Fibroblast of the conjunctiva (primary cell): ENCODE measurements at regions not wholly inside any gene's neighbourhood (a gene's known extent, or its start where the extent isn't known, plus 50 kb on each side); places are given as distances from the start of the nearest gene placed in this dataset.

Experiments
- DNase-seq: peaks from one replicate; pipeline ENCODE4 v3.0.0-alpha.2; 2010; ENCODE audit warnings: low read depth

DNA sequence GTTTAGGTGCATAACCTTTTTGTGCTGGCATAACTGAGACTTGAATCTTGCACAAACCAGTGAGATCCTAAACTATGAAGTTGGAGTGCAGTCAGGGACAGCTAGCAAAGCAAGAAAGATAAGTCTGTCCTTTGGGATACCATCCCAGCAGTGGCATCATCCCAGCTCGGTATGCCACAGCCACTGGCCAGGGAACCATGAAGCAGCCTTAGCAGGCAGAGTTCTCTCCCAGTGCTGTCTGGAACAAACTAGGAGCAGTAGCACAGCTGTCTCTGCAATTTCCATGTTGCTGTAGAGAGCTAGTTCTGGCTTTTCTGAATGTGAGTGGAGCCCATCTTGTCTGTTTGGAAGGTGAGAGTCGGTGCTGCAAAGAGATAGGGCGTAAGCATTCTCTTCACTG, 130.3 kb downstream of the DTWD1 start:
- no peak for DNase-seq

DNA sequence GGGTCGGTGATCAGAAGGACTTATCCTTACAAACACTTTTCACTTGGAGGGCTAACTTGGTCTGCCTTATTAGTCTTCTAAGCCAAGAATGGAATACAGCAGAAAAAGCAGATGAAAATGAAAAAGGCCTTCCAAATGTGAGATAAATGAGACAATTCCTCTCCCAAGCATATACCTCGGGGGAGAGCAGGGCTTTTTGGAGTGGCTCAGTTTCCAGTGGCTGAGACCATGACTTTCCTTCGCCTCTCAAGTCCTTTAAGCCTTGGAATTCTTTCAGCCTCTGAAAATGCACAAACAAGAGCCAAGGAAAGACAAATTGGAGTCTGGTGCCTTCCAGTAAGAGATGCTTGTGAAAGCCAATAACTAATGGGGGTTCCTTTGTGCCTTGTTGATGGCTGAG, 130.9 kb downstream of the DTWD1 start:
- no peak for DNase-seq

DNA sequence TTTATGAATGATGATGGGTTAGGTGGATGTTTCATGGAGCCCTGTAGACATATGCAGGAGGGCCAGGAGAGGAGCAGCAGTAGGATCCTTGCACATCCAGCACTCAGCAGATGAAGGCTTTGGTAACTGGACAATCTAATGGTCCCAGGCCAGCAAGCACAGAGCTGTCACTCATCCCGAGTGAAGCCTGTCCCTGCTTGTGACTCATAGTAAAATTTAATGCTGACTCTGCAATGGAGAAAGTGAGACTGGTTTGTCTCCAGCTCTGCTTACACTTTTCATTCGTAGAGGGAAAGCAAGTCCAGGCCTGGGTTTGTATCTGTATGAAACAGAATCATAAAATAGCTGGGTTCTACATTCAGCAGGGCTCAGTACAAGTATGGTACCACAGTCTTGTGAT, 131.7 kb downstream of the DTWD1 start:
- no peak for DNase-seq

DNA sequence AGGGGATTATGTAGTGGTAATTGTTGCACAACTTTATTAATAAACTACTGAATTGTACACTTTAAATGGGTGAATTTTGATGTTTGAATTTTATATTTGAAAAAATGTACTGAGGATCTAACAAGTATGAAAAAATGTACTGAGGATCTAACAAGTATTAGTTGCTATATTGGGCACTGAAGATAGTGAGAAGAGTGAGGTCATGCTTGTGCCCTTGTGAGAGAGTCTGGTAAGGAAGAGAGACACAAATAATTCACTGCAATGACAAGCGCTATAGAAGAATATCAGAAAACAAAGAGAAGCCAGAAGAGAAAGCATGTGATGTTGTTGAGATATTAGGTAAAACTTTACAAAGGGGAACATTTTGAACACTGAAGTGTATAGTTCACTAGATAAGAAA, 137.6 kb downstream of the DTWD1 start:
- DNase-seq, result no peak

DNA sequence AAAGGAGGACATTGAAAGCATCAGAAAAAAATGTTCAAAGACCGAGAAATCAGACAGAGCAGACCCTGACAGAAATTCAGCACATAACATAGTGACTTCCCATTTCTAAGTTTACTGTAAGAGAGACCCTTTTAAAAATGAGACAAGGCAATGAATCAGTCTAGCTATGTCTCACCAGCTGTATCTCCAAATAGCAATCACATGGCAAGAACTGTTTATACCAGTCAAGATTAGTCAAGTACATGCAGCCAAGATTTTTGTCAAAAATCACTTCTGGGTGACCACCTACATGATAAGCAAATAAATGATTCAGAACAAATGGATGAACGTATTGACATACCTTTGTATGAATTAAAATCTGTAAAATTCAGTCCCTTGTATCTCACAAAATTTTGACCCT, 138.0 kb downstream of the DTWD1 start:
- no peak for DNase-seq

DNA sequence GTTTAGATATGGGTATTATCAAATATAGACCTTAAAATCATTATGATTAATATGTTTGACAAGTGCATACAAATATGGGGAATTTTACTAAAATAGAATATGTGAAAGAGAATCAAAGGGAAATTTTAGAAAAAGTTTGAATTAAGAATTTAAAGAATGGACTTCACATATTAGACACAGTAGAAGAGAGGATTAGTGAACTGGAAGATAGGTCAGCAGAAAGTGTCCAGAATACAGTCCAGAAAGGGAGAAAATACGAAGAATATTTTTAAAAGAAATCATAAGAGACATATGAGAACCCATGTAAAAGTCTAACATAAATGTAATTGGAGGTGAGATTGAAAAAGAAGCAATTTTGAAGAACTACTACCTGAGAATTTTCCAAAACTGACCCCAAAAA, 139.9 kb downstream of the DTWD1 start:
- no peak for DNase-seq

DNA sequence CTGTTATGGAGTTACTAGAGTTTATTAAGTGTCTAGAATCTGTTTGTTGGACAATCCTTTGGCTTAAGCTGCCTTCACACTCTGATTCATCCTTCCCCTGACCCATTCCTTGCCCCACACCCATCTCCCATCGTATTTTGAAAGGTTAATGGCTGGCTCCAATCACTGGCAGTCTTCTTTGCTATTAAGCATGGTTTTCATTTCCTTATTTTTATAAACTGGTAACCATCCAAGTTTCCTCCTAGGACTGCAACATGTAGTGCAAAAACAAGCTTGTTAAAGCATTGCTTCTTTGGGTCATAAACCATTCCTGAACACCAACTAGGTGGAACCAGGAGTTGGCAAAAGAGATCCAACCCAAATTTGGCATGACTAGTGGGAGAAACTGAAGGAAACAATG, 148.4 kb downstream of the DTWD1 start:
- DNase-seq, result no peak

DNA sequence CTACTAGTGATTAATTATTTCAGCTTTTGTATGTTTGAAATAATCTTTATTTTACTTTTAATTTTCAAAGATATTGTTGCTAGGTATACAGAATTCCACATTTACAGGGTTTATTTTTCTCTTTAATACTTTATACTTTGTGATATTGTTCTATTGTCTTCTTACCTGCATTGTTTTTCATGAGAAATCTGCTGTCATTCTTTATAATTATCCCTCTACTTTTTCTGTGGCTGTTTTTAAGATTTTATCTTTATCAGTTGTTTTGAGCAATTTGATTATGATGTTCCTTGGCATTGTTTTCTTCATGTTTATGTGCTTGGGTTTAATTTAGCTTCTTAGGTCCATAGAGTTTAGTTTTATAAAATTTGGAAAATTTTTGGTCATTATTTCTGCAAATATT, 168.6 kb downstream of the DTWD1 start:
- no peak for DNase-seq

DNA sequence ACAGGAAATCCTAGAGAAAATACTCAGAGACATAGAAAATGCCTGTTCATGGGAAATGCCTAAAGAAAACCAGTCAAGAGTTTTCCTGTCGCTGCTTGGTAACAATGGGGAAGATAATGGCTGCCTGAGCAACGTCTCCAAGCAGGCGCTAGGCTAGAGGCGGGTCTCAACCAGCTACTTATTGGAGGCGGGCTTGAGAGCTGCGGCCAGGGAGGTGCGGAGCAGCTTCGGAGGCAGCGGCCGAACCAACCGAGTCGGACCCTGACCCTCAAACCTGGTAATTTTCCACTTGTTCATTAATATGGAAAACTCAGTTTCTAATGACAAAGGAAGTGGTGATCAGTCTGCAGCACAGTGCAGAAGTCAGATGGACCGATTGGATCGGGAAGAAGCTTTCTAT, 173.1 kb downstream of the DTWD1 start:
- DNase-seq, result no peak

DNA sequence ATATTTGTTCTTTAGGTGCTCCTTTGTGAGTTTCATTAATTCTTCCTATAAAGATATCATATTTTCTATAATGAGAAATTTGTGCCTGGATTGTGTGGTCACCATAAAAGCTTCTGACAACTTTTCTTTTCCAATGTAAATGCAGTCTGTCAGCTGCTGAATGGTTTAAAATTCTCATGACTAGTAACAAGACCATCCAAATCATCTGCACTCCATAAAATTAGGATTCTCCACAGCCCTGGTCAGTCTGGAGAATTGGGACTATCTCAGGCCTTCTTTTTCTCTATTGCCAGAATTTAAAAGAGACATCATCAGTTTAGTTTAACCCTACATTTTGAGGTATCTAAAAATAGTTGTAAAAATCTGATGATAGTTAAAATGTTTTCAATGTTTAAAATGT, 180.9 kb downstream of the DTWD1 start:
- no peak for DNase-seq
